GM23248 (cell line): ENCODE measurements at regions not wholly inside any gene's neighbourhood (a gene's known extent, or its start where the extent isn't known, plus 50 kb on each side); places are given as distances from the start of the nearest gene placed in this dataset.

ENCODE experiments used
- DNase-seq: peaks from one replicate; pipeline ENCODE4 v3.0.0-alpha.2; 2015
- H2AFZ ChIP-seq: fragments of 200-600 bp; sonication (generic); 2 replicates; pipeline ENCODE4 v1.6.1; 2016; ENCODE audit warnings: antibody characterized with exemption
- H3F3A ChIP-seq: fragments of 200-600 bp; sonication (generic); 2 replicates; pipeline ENCODE4 v1.6.1; 2016; ENCODE audit warnings: mild to moderate bottlenecking, antibody characterized with exemption, mixed run types; ENCODE audit not compliant: insufficient read depth
- H3K27ac ChIP-seq: fragments of 200-600 bp; sonication (generic); 2 replicates; pipeline ENCODE4 v1.5.1; 2016; ENCODE audit warnings: mild to moderate bottlenecking
- H3K27me3 ChIP-seq: fragments of 200-600 bp; sonication (generic); replicated peaks from 2 replicates; pipeline ENCODE4 v1.6.1; 2016; ENCODE audit warnings: mild to moderate bottlenecking; ENCODE audit not compliant: insufficient read depth
- H3K36me3 ChIP-seq: fragments of 200-600 bp; sonication (generic); 2 replicates; pipeline ENCODE4 v1.6.1; 2016; ENCODE audit warnings: low read depth, mild to moderate bottlenecking
- H3K4me1 ChIP-seq: fragments of 200-600 bp; sonication (generic); 2 replicates; pipeline ENCODE4 v1.6.1; 2016; ENCODE audit warnings: mild to moderate bottlenecking; ENCODE audit not compliant: insufficient read depth
- H3K4me2 ChIP-seq: fragments of 200-600 bp; sonication (generic); one replicate; pipeline ENCODE4 v1.6.1; 2016; ENCODE audit warnings: mild to moderate bottlenecking; ENCODE audit not compliant: unreplicated experiment
- H3K4me3 ChIP-seq: fragments of 200-600 bp; sonication (generic); 2 replicates; pipeline ENCODE4 v1.5.1; 2016; ENCODE audit warnings: mild to moderate bottlenecking
- H3K79me2 ChIP-seq: fragments of 200-600 bp; sonication (generic); 2 replicates; pipeline ENCODE4 v1.6.1; 2016; ENCODE audit warnings: mild to moderate bottlenecking; ENCODE audit not compliant: insufficient read depth
- H3K9ac ChIP-seq: fragments of 200-600 bp; sonication (generic); 2 replicates; pipeline ENCODE4 v1.6.1; 2016; ENCODE audit warnings: mild to moderate bottlenecking
- H3K9me2 ChIP-seq: fragments of 200-600 bp; sonication (generic); 2 replicates; pipeline ENCODE4 v1.6.1; 2016; ENCODE audit warnings: mixed run types, mild to moderate bottlenecking, moderate library complexity; ENCODE audit not compliant: insufficient read depth
- H3K9me3 ChIP-seq: fragments of 200-600 bp; sonication (generic); one replicate; pipeline ENCODE4 v1.6.1; 2017; ENCODE audit warnings: low read depth
- H4K20me1 ChIP-seq: fragments of 200-600 bp; sonication (generic); 2 replicates; pipeline ENCODE4 v1.6.0; 2016; ENCODE audit not compliant: insufficient read depth
- EZH2 ChIP-seq: fragments of 200-600 bp; sonication (generic); IDR thresholded peaks from 2 replicates; pipeline ENCODE4 v1.6.1; 2018; ENCODE audit warnings: antibody characterized with exemption, mild to moderate bottlenecking; ENCODE audit not compliant: insufficient read depth, poor library complexity, severe bottlenecking
- EZH2phosphoT487 ChIP-seq: fragments of 200-600 bp; sonication (generic); IDR thresholded peaks from 2 replicates; pipeline ENCODE4 v1.6.1; 2018; ENCODE audit warnings: antibody characterized with exemption, moderate library complexity, mild to moderate bottlenecking, low read depth; ENCODE audit not compliant: insufficient read depth
- WGBS, 2 experiments: methylation state at CpG; one replicate each; pipeline ENCODE4 v1.1.6; 2015 to 2017; ENCODE audit warnings: low lambda C conversion rate in 2 of 2, low coverage in 1 of 2; ENCODE audit errors: missing lambda C conversion rate in 2 of 2; 5-methylcytosine and 5-hydroxymethylcytosine counted together
- in situ Hi-C: fragments of 300-500 bp; cut with MboI; formaldehyde crosslinking; loops from 2 replicates; pipeline ENCODE4 v1.15.0; 2020

GRCh38 chr3:22661121-22661700 is 541.9 kb upstream of the UBE2E2 start:
- H2AFZ ChIP-seq = no peak overlapping the region
- H3K79me2 ChIP-seq = no peaks in the 10 kb centered on the region
- H3K36me3 ChIP-seq = no peaks in the 10 kb centered on the region
- no peaks in the 10 kb centered on the region for H3K9me3 ChIP-seq
- no peak for TF ChIP-seq EZH2phosphoT487
- no peak for DNase-seq
- WGBS, 2 experiments = 48 to 51% methylated on average over 2 of the region's 2 CpGs
- no peaks in the 10 kb centered on the region for H3F3A ChIP-seq
- H3K4me2 ChIP-seq = no peak overlapping the region
- no peaks in the 10 kb centered on the region for H3K9me2 ChIP-seq
- no peaks in the 10 kb centered on the region for H3K27me3 ChIP-seq
- H4K20me1 ChIP-seq = no peaks in the 10 kb centered on the region
- H3K9ac ChIP-seq = no peak overlapping the region
- no peak overlapping the region for H3K4me3 ChIP-seq
- in situ Hi-C loops = no loop called here
- no peak overlapping the region for H3K27ac ChIP-seq
- no peaks in the 10 kb centered on the region for H3K4me1 ChIP-seq

DNA sequence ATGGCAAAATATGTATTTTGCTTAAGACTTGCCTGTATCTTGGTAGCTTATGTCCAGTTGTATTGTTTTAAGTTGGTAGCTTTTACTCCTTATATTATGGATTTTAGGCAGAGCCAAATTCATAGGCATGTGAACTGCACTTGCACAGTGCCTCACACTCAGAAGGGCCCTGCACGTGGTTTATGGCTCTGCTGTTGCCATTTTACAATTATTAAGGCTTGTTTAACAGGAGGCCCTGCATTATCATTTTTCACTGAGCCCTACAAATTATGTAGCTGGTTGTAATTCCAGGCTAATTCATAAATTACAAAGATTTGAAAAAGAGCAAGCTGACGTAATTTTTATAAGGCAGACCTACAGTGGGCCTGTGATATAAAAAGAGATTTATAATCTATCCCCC is 537.6 kb upstream of the UBE2E2 start:
- Histone ChIP-seq H3F3A (no peaks in the 10 kb centered on the region), H3K9me2 (no peaks in the 10 kb centered on the region), H3K4me2 (no peak overlapping the region), H3K4me1 (no peaks in the 10 kb centered on the region), H3K9me3 (no peaks in the 10 kb centered on the region), H3K36me3 (no peaks in the 10 kb centered on the region), H3K79me2 (no peaks in the 10 kb centered on the region), H2AFZ (no peak overlapping the region), H3K9ac (no peak overlapping the region), H3K27ac (no peak overlapping the region), H4K20me1 (no peaks in the 10 kb centered on the region), H3K27me3 (no peaks in the 10 kb centered on the region), H3K4me3 (no peak overlapping the region)
- 6 to 14% methylated on average over 2 of the region's 2 CpGs for WGBS, 2 experiments
- no peak for TF ChIP-seq EZH2
- TF ChIP-seq EZH2phosphoT487 = no peak
- no peak for DNase-seq
- in situ Hi-C loops = no loop called here

DNA sequence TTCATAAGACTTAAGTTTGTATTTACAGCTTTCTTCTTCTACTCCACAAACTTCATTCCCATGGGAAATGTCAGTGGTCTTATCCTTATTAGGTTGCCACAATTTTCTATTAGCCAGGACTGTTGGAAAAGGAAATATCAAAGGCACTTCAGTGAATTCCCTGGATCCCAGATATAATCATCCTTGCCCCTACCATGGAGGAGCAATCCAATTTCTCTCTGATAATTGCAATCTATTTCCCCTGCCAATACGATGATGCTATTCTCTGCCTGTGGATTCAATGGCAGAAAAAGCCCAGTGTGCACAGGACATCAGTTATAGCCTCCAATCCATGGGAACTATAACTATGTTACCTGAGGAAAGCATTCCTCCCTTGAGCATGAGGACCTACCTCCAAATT is 536.4 kb upstream of the UBE2E2 start:
- H2AFZ ChIP-seq = no peak overlapping the region
- no peak overlapping the region for H3K4me3 ChIP-seq
- no peaks in the 10 kb centered on the region for H4K20me1 ChIP-seq
- TF ChIP-seq EZH2 (no peak), EZH2phosphoT487 (no peak)
- H3K4me1 ChIP-seq = no peaks in the 10 kb centered on the region
- H3F3A ChIP-seq = no peaks in the 10 kb centered on the region
- no peak overlapping the region for H3K27ac ChIP-seq
- no peaks in the 10 kb centered on the region for H3K79me2 ChIP-seq
- no peak overlapping the region for H3K4me2 ChIP-seq
- DNase-seq = no peak
- no peak overlapping the region for H3K9ac ChIP-seq
- no peaks in the 10 kb centered on the region for H3K9me3 ChIP-seq
- H3K27me3 ChIP-seq = no peaks in the 10 kb centered on the region
- H3K9me2 ChIP-seq = no peaks in the 10 kb centered on the region
- in situ Hi-C loops = no loop called here
- no peaks in the 10 kb centered on the region for H3K36me3 ChIP-seq
- WGBS, 2 experiments = 11 to 38% methylated on average over 1 of the region's 1 CpG

DNA sequence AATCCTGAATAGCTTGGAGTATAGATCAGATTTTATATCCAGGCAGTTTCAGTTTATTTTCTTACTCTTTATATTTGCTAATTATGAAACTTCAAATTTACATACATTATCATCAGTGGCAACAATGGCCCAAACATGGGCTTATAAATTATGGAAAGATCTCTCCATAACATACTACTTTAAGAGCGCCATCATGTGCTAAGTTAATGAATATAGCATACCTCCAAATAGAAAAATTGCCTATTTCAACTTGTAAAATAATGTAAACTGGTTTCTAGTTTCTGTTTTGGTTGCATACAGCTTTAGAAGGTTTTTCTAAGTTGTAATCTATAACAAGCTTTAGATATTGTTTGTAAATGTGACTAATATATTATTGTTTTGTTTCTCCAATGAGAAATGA is 531.3 kb upstream of the UBE2E2 start:
- Histone ChIP-seq H3K4me1 (no peaks in the 10 kb centered on the region), H3K27ac (no peak overlapping the region), H3K9ac (no peak overlapping the region), H3F3A (no peaks in the 10 kb centered on the region), H3K4me2 (no peak overlapping the region), H3K4me3 (no peak overlapping the region), H2AFZ (no peak overlapping the region), H3K9me3 (no peaks in the 10 kb centered on the region), H3K79me2 (no peaks in the 10 kb centered on the region), H4K20me1 (no peaks in the 10 kb centered on the region), H3K27me3 (no peaks in the 10 kb centered on the region), H3K36me3 (no peaks in the 10 kb centered on the region), H3K9me2 (no peaks in the 10 kb centered on the region)
- TF ChIP-seq EZH2 = no peak
- no peak for TF ChIP-seq EZH2phosphoT487
- DNase-seq = peak; percentile 5
- in situ Hi-C loops = no loop called here
- 41 to 55% methylated on average over 1 of the region's 1 CpG for WGBS, 2 experiments

DNA sequence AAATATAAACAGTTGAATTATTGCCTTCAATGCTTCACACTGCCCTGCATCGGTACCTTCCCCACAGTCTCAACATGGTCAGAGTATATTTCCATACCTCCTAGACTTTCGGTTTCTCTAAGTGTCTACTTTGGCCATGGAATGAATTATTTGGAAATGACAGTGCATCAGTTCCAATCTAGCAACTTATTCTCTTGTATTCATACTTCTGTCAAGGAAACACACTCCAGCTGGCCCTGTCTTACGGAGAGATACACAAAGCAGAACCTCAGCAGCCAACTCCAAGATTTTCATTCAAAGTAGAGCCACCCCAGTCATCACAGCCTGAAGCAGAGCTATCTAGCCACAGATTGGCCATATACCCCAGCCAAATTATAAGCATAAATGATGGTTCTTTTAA is 518.4 kb upstream of the UBE2E2 start:
- no peaks in the 10 kb centered on the region for H3K36me3 ChIP-seq
- no peak overlapping the region for H3K9ac ChIP-seq
- WGBS, 2 experiments = 20 to 29% methylated on average over 3 of the region's 3 CpGs
- no peak overlapping the region for H3K4me3 ChIP-seq
- no peak overlapping the region for H2AFZ ChIP-seq
- in situ Hi-C loops = no loop called here
- H3K4me1 ChIP-seq = no peaks in the 10 kb centered on the region
- no peaks in the 10 kb centered on the region for H3K27me3 ChIP-seq
- no peak for DNase-seq
- H4K20me1 ChIP-seq = no peaks in the 10 kb centered on the region
- no peak overlapping the region for H3K4me2 ChIP-seq
- no peaks in the 10 kb centered on the region for H3K79me2 ChIP-seq
- no peaks in the 10 kb centered on the region for H3K9me3 ChIP-seq
- no peaks in the 10 kb centered on the region for H3K9me2 ChIP-seq
- no peaks in the 10 kb centered on the region for H3F3A ChIP-seq
- H3K27ac ChIP-seq = no peak overlapping the region
- no peak for TF ChIP-seq EZH2
- no peak for TF ChIP-seq EZH2phosphoT487
